Posterior vena cava (tissue), 2 donors: ENCODE measurements at regions not wholly inside any gene's neighbourhood (a gene's known extent, or its start where the extent isn't known, plus 50 kb on each side); places are given as distances from the start of the nearest gene placed in this dataset.
"Not testable (repeated sequence)": the region's sequence is repeated elsewhere in the genome, so short reads cannot be mapped to it uniquely, and the experiment has no call there.

Source experiments
- DNase-seq: peaks from one replicate; pipeline ENCODE4 v3.0.0-alpha.2; 2020; ENCODE audit warnings: low spot score
- intact Hi-C, 2 donors: fragments of 100-400 bp; cut with DNase I; formaldehyde crosslinking; loops; one replicate each; pipeline versions ENCODE4 v1.14.1 to v1.14.2; 2022 to 2023
- donor health status: DM: yes; HTN: yes; CAD: no.
- donor health status: DM: yes; HTN: yes; CAD: no.

DNA sequence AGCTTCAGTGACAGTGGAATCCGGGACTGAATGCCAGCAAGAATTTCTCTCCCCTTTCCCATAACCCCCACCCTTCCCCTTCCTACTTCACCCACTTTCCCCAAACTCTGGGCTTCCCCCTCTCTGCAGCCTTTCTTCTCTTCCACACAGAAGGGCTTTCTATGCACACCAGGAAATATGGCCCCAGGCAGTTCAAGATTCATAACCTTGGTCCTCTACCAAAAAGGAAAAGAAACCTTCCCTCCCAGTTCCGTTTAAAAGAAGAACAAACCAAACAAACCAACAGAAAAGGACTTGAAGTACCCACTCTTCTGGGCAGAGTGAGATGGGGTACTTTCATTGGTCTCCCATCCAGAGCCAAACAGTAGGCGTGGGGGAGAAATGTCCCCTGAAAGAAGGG lies 68.8 kb upstream of the ABHD2 start:
- DNase-seq, result no peak
- intact Hi-C loops, result loop anchor here in 1 of 2 donors (5.0 kb wide), 1 partner anchor 112 kb away; no protein-coding TSS in a partner anchor

DNA sequence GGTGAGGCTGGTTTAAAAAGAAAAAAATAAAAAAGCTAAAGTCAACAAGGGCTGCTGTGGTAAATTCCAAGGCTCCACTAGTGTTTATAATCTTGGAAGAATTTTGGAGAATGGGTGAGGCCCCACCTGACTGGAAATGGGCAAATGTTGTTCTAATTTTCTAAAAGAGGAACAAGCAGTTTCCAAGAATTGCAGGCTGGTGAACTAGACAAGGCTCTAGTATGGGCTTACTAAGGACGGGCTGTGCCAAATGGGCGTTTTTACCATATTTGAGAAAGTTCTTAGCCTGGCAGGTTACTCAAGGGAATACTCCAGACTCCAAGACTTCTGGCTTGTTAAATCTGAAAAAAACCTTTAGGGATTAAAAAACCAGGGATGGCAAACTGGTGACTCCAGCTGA lies 67.0 kb upstream of the ABHD2 start:
- intact Hi-C loops, result no loop called here
- no peak for DNase-seq

DNA sequence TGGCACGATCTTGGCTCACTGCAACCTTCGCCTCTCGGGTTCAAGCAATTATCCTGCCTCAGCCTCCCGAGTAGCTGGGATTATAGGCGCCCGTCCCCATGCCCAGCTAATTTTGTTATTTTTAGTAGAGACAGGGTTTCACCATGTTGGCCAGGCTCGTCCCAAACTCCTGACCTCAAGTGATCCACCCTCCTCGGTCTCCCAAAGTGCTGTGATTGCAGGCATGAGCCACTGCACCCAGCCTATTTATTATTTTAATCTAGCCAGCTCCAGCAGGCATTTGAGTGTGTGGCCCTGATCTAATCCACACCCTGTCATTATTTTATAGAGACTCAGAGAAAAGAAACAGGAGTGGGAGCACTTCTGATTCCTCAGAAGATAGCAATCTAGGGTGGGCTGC lies 66.4 kb upstream of the ABHD2 start:
- DNase-seq, intact Hi-C loops: not testable (repeated sequence)

DNA sequence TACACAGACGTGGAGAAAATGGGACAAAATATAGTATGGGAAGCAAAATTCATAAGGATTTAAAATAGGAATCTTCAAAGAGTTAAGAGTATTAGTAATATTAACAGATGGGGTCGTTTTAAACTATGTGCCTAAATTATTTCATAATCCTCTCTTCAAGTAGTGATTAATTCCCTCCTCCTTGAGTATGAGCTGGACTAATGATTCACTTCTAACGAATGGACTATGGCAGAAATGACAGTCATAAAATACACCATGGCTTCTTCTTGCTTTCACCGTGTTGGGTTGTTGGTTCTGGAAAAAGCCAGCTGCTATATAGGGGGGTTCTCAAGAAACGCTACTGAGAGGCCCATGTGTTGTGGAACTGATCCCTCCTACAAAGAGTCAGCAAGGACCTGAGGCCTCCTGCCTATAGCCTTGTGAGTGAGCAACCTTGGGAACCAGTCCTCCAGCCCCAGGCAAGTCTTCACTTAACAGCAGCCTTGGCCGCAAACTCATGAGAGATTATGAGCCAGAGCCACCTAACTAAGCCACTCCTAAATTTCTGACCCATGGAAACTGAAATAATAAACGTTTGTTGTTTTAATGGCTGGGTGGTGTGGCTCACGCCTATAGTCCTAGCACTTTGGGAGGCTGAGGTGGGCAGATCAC lies 64.8 kb upstream of the ABHD2 start:
- DNase-seq, result no peak
- intact Hi-C loops, result no loop called here

DNA sequence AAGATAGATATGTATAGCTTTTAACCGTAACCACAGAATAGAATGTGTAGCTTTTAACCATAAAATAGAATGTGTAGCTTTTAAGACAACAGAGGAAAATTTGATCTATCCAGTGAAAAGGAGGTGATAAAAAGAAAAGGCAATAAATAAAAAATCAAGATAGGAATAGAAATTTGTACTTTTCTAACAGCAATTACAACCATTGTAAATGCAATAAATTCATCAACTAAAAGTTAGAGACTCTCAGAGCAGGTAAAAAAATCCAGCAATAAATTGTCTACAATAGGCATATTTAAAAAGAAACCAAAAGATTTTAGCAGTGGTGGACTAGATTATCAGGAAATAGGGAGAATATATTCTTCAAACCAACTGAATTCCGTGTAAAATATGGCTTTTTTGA lies 63.8 kb upstream of the ABHD2 start:
- no peak for DNase-seq
- intact Hi-C loops, result no loop called here

DNA sequence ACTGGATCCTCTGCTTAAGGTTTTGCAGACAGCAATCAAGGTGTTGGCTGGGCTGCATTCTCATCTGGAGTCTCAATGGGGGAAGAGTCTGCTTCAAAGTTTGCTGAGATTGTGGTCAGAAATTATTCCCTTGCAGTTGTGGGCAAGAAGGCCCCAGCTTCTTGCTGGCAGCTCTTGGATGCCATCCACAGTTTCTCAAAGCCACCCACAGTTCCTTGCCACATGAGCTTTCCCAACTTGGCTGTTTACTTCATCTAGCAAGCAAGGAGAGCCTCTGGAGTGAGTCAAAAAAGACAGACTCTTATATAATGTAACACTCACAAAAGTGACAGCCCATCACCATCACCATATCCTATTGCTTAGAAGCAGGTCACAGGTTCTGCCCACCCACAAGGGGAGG lies 62.1 kb upstream of the ABHD2 start:
- intact Hi-C loops, result no loop called here

DNA sequence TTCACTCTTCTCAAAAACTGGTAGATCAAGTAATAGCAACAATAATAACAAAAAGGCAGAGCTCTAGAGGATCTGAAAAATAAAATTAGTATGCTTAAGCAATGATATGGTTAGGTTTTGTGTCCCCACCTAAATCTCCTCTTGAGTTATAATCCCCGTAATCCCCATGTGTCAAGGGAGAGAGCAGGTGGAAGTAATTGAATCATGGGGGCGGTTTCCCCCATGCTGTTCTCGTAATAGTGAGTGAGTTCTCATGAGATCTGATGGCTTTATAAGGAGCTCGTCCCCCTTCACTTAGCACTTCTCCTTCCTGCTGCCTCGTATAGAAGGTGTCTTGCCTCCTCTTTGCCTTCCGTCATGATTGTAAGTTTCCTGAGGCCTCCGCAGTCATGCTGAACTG lies 60.2 kb upstream of the ABHD2 start:
- intact Hi-C loops, result no loop called here
- no peak for DNase-seq

More for the DNA sequence above, 62.1 kb upstream of the ABHD2 start:
- no peak for DNase-seq

DNA sequence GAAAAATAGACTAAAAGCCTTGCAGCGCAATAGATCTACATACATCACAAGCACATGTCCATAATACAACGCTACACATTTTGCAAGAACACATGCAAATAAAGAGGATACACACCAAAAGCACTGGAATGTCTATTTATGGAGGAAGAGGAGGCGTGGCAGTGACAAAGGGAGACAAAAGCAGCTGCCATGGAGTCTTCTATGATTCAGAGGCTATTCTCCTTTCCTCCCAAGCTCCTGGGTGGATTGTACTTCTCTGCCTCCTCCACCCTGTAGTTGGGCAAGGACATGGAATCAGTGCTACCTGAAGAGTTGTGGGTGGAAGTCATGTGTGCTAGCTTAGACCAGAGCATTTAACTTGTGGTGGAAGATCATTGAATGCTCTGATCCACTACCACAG lies 57.9 kb upstream of the ABHD2 start:
- intact Hi-C loops, result no loop called here
- no peak for DNase-seq

DNA sequence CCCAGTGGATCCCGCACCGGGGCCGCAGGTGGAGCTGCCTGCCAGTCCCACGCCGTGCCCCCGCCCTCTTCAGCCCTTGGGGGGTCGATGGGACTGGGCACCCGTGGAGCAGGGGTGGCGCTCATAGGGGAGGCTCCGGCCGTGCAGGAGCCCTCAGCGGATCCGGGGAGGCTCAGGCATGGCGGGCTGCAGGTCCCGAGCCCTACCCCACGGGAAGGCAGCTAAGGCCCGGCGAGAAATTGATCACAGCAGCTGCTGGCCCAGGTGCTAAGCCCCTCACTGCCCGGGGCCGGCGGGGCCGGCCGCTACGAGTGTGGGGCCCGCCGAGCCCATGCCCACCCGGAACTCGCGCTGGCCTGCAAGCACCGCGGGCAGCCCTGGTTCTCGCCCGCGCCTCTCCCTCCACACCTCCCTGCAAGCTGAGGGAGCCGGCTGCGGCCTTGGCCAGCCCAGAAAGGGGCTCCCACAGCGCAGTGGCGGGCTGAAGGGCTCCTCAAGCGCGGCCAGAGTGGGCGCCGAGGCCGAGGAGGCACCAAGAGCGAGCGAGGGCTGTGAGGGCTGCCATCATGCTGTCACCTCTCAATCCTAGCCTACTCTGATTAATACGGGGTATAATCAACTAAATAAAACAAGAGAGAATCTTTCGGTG lies 56.5 kb upstream of the ABHD2 start:
- DNase-seq, intact Hi-C loops: not testable (repeated sequence)

DNA sequence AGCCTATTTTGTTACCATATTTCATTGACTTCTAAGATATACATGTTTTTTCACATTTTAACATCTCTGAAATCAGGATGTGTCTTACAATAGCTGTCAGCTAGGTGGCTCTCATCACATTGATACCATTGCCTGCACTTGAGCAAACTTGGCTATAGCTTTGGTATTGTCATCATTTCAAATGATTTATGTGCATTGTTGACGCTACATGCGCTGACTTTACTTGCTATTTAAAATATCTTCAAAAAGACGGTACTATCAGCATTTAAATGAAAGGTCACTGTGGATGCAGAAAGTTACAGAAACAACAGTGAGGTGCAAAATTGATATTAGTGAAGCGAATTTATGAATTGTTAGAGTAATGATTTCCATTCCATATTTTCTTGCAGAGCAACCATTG lies 54.0 kb upstream of the ABHD2 start:
- no peak for DNase-seq
- intact Hi-C loops, result no loop called here

DNA sequence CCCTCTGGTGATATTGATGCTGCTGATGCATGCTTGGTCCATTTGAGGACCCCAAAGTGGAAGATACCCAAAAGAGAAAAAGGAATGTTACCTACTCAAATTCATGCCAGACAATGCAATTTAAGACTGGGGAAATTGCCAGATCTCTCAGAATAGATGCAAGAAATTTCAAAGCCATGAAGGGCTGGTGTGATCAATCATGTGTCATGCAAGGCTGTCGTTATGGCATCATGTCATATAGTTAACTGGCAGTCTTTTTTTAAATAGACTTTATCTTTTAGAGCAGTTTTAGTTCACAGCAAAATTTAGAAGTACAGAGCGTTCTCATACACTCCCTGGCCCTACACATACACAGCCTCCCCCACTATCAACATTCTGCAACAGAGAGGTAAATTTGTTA lies 53.1 kb upstream of the ABHD2 start:
- intact Hi-C loops, result loop anchor here in 1 of 2 donors (5.0 kb wide), 1 partner anchor 1872 kb away; no protein-coding TSS in a partner anchor
- no peak for DNase-seq

DNA sequence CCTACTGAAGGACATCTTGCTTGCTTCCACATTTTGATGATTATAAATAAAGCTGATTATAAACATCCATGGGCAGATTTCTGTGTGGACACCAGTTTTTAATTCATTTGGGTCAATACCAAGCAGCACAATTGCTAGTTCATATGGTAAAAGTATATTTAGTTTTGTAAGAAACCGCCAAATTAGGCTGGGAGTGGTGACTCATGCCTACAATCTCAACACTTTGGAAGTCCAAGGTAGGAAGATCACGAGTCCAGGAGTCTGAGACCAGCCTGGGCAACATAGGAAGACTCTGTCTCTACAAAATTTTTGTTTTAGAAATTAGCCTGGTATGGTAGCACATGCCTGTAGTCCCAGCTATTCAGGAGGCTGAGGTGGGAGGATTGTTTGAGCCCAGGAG lies 52.6 kb upstream of the ABHD2 start:
- intact Hi-C loops, result loop anchor here in 1 of 2 donors (5.0 kb wide), 1 partner anchor 1872 kb away; no protein-coding TSS in a partner anchor
- no peak for DNase-seq

DNA sequence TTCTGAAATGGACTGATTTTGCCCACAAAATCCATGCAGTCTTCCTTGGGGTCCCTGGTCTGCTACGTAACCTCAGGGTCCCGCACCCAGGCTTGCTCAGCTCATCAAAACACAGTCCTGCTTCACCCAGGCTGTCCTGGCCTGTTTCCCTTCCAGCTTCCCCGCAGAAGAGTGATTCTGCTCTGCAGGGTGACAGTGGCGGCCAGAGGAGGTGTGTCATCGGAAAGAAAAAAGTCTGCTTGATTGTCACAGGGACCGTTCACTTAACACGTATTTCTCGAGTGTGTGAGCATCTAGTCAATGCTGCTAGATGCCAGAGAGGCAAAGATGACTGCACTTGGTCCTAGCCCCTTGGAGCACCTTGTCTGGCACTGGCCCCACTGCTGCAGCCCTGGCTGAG lies 50.1 kb upstream of the ABHD2 start:
- no peak for DNase-seq
- intact Hi-C loops, result loop anchor here in 1 of 2 donors (5.0 kb wide), 1 partner anchor 1869 kb away; no protein-coding TSS in a partner anchor
